LNCaP clone FGC (cell line): ENCODE measurements at regions not wholly inside any gene's neighbourhood (a gene's known extent, or its start where the extent isn't known, plus 50 kb on each side); places are given as distances from the start of the nearest gene placed in this dataset.

ENCODE experiments used
- DNase-seq: peaks from one replicate; pipeline ENCODE4 v3.0.0-alpha.2; 2011; ENCODE audit warnings: low read depth
- H3K4me3 ChIP-seq: 2 replicates; pipeline ENCODE4 v1.5.1; 2011; ENCODE audit warnings: mild to moderate bottlenecking, low read depth, low read length, control low read depth
- TF ChIP-seq, protein P1 (sequence below): IDR thresholded peaks from 2 replicates; pipeline ENCODE4 v1.5.1; 2012; ENCODE audit warnings: mild to moderate bottlenecking; ENCODE audit not compliant: control insufficient read depth, insufficient read depth; ENCODE audit errors: extremely low read depth

DNA sequence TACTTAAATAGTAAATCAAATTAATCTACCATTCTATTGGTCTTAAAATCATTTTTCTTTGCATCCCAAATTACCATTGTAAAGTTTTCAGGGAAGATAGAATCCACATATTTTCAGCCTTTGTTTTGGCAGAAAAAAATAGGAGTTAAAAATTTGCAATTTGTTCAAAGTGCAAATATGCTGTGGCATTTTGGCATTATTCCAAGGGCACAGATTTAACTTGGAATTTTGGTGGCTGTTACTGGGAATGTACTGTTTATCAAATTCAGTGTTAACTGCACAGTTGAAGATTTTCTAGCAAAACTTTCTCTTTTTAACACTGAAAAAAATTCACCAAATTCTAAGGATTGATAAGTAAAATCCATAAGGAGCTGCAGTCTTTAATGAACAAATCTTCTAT, 151.0 kb upstream of the HDAC9 start:
- DNase-seq = no peak
- TF ChIP-seq, protein P1, sequence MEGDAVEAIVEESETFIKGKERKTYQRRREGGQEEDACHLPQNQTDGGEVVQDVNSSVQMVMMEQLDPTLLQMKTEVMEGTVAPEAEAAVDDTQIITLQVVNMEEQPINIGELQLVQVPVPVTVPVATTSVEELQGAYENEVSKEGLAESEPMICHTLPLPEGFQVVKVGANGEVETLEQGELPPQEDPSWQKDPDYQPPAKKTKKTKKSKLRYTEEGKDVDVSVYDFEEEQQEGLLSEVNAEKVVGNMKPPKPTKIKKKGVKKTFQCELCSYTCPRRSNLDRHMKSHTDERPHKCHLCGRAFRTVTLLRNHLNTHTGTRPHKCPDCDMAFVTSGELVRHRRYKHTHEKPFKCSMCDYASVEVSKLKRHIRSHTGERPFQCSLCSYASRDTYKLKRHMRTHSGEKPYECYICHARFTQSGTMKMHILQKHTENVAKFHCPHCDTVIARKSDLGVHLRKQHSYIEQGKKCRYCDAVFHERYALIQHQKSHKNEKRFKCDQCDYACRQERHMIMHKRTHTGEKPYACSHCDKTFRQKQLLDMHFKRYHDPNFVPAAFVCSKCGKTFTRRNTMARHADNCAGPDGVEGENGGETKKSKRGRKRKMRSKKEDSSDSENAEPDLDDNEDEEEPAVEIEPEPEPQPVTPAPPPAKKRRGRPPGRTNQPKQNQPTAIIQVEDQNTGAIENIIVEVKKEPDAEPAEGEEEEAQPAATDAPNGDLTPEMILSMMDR = no peak
- no peak overlapping the region for H3K4me3 ChIP-seq

DNA sequence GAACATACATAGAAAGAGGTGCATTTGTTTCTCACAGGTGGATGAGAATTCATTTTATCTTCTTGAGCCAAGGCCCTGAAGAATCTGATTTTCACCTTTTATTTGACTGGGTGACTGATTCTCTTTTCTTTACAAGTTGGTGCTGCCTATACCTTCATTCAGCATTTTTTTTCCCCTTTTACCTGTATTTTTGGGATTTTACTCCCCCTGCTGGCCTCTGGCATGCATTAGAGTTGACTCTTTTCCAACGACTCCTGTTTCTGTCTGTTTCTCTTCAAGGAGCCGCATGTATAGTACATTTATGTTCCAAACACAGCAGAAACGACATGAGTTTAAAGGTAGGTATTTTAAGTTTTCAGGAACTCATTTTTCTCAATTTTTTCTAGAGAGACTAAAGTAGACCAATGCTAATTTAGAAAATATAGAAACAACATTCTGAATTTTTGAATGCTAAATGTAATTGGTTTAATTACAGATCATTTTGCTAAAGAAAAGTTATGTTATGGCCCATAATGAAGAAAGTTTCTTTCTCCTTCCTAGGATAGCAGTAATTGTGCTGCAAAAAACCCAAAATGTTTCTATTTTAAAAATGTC, 149.8 kb upstream of the HDAC9 start:
- peak; percentile 19 for DNase-seq
- H3K4me3 ChIP-seq = no peak overlapping the region
- TF ChIP-seq, protein P1 = peak; percentile 76

DNA sequence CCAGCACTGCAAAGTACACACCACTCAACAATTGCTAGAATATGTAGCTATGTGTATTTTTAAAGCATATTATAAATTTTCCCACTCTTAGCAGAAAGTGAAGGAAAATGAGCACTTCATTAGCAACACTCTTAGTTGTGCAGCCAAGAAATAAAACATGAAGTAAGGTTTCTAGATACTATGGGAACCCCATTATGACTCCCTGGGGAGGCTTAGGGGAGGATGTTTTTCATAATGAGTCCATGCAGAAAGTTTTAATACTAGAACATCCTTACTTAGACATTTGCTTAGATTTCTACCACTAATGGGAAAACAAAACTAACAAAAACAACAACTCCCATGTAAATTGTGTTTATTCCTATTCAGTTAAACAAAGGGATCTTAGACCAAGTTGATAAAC, 148.4 kb upstream of the HDAC9 start:
- no peak overlapping the region for H3K4me3 ChIP-seq
- TF ChIP-seq, protein P1 = no peak
- no peak for DNase-seq

DNA sequence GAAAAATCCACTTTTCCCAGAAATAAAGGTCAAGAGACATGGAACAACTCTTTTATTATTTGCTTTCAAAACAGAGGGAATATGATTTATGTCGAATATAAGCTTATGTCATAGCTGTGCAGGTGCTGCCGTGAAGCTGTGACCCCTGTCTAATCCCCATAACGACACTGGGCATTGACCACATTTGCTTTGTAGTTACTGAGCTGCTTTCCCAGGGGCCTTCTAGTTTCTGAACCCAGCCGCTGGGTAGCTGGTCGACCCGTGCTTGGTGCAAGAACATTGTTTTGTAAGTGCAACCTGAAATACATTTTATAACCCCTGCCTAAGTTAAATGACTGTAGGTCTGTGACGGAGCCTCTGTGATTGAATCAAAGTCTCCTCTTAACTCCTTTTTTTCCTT, 144.9 kb upstream of the HDAC9 start:
- DNase-seq = no peak
- TF ChIP-seq, protein P1 = no peak

DNA sequence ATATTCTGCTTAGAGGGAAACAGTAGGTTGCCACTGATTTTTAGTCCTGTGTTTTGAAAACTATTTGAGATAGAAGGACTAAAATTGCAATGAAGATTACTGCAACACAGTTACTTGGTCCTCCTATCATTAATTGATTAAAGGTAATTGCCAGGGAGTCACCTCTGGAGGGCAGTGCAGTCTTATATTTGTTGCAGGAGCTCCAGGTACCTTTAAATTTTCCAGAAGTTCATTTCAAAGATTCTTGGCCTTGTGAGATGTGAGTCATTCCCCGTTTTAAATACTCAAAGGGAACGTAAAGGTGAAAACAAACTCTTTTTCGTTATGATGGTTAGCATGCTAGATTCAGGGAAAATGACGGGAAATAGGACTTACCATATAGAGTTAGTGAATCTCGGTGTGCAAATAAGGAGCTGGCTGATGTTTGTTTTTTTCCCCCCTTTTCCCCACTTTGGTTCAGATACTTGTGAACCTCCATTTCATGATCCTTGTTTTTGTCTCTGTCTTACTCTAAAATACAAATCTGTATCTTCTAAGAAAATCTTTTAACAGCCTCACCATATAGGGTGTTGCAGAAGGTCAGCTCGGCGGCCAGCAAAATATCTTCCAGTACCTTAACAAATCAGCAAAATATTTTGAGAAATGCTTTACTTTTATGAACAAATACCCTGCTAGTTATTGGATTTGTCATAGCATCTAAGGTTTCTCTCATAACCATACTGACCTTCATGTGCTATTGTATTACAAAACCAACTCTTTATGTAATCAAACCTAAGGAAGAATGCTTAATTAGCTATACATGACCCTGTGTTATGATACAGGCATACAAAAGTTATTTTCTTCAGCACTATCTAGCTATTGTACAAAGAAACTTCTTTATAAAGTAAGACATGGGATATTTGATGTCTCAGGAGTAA, 143.0 kb upstream of the HDAC9 start:
- H3K4me3 ChIP-seq = no peak overlapping the region
- DNase-seq = peak; percentile 40
- TF ChIP-seq, protein P1 = peak; percentile 82

More for the DNA sequence above, 144.9 kb upstream of the HDAC9 start:
- H3K4me3 ChIP-seq = no peak overlapping the region

DNA sequence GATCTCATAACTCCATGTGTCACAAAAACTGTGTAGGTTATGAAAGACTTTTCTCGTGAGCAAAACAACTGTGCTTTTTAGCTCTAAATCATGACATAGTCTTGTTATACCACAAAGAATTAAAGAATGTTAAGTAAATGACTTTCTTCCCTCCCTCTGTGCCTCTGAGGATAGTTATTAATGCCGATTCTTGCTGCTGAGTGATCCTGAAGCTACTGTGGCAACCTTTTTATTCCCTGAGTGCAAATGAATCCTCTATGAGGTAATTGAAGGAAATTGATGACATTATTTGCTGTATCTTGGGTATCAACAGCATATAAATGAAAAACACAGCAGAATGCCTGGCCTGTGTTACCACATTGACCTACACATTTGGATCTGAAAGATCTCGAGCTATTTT, 142.2 kb upstream of the HDAC9 start:
- no peak overlapping the region for H3K4me3 ChIP-seq

More for the DNA sequence above, 142.2 kb upstream of the HDAC9 start:
- DNase-seq = no peak
- TF ChIP-seq, protein P1 = no peak
